HG03025 (cell line): ENCODE measurements at regions not wholly inside any gene's neighbourhood (a gene's known extent, or its start where the extent isn't known, plus 50 kb on each side); places are given as distances from the start of the nearest gene placed in this dataset.

Experiments used
- ATAC-seq: cut with Tn5 transposase; IDR thresholded peaks from one replicate; pipeline ENCODE4 v1.9.1; 2021; ENCODE audit warnings: mild to moderate bottlenecking, moderate library complexity; ENCODE audit not compliant: unreplicated experiment, low FRiP score

DNA sequence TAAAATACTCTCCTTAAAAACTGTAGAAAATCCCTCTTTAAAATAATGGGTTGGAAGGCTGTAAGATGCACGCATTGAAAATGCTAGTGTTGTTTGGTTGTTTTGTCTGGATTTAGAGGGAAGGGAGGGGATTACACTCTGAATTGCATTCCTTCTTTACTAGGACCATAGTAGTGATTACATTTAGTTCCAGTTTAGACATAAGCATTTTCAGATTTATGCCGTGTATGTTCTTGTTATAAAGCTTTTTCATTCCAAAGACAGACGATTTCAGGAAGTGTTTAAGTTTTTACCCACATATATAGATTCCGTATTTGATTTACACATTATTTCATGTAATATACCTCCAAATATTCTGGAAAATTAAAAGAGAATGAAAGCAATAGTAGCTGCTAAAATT is 538.4 kb downstream of the PTPRC start:
- ATAC-seq, result no peak

GRCh38 chr1:199178646-199179045 is 539.8 kb downstream of the PTPRC start:
- no peak for ATAC-seq

DNA sequence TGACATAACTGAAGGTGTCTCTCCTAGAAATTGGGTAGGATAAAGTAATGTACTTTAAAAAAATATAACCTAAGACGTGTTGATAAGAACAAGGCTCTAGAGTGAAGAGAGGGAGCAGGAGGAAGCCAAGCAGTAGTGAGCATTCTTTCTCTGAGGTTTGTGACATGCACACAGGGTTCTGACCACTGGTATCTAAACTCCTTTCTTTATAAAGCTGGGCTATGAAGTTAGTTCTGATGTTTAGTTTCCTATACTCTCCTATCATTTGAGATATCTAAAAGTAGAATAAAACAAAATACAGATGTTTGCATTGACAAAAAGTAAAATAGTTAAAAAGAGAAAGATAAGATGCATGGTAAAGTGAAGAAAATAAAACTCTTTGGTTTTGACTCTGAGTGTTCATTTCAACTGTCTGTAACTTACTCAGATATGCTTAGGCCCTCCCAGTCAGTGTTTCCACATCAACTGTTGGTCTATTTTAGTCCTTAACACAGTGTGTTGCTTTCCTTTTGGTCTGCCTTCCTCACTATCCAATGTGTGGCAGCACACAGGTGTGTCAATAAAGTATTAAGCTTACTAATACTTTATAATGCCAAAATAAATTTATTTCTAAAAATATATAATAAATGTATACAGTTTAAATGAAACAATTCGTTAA is 543.5 kb downstream of the PTPRC start:
- ATAC-seq, result no peak

GRCh38 chr1:199184180-199184579 is 545.3 kb downstream of the PTPRC start:
- no peak for ATAC-seq

DNA sequence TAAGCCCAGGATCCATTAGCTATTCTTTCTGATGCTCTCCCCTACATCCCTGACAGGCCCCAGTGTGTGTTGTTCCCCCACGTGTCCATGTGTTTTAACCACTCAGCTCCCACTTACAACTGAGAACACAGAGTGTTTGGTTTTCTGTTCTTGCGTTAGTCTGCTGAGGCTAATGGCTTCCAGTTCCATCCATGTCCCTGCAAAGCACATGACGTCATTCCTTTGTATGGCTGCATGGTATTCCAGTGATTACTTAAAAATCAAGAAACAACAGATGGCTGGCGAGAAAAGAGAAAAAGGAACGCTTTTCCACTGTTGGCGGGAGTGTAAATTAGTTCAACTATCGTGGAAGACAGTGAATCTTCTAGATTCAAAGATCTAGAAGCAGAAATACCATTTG is 556.0 kb downstream of the PTPRC start:
- ATAC-seq, result no peak

DNA sequence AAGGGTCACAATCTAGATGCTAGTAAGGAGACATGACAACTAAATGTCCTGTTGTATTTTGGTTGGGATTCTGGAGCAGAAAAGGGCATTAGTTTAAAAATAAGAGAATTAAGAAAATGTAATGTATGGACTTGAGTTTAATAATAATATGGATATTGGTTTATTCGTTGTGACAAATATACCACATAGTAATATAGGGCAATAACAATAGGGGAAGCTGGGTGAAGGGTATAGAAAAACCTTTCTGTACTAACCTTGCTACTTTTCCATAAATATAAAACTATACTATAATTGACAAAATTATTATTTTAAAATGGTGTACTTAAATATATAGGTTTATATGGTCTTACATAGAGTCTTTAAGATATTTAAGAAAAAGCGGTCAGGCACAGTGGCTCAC is 558.9 kb downstream of the PTPRC start:
- no peak for ATAC-seq

DNA sequence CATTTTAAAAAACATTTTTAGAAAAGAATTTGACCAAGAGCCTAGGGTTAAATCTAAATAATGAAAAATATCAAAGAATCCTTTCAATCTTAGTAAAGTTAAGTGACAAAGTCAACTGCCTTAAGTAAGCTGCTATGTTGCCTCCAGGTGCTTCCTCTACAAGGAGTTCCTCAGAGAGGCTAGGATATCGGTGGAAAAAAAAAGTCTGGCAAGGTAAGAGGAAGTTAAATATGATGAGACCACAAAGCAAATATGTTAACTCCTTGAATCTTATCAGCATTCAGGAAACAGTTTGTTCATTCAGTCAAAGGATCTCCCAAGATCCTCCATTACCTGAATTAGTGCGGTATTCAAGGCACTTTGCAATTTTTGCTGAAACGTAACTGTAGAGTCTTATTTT is 563.5 kb downstream of the PTPRC start:
- ATAC-seq, result no peak

DNA sequence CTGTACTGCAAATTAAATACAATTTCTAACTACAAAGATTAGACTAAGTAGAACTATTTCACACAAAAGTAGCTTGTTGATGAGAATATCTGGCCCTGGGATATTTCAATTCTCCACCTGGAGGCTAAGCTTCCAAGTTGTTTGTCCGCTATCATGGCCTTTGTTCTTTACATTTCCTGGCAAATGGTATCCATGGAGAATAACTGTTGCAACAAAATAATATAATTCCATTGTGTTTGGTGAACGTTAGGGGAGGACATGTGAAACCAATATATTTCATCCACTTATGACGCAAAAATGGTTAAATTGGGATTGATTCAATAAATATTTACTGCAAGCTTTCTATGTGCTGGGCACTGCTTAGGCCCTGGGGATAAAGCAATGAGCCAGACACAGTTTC is 565.4 kb downstream of the PTPRC start:
- no peak for ATAC-seq

DNA sequence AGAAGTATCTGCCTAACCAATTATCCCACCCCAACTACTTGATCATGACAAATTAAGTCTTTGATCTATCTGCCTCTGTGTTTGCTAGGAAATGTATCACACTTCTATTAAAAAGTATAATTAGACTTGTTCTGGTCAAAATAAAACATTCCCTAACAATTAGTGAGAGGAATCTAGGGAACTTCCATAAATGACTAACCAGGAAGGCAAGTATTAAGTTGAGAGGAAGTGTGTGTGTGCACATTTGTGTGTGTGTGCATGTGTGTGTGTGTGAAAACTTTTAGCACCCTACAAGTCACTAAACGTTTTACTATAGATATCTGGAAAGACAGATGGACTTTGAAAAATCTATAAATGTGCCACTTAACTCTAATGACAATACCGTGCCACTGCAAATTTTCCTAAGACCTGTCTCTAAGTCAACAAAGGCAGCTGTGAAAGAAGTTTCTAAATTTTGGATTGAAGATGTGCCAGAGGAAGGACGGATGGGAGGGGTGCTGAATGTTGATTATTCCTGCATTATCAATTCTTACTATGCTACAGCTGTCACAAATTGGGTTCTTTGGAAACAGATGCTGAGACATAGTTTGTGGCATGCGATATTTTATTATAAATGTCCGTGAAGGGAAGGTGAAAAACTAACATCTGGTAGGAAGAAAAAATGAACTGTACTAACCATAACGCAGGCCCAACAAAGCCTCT is 567.1 kb downstream of the PTPRC start:
- no peak for ATAC-seq

- no peak for ATAC-seq
Observed at GRCh38 chr1:199208847-199209246, 570.0 kb downstream of the PTPRC start.

- ATAC-seq, result no peak
Observed at GRCh38 chr1:199218065-199218464, 579.2 kb downstream of the PTPRC start.

DNA sequence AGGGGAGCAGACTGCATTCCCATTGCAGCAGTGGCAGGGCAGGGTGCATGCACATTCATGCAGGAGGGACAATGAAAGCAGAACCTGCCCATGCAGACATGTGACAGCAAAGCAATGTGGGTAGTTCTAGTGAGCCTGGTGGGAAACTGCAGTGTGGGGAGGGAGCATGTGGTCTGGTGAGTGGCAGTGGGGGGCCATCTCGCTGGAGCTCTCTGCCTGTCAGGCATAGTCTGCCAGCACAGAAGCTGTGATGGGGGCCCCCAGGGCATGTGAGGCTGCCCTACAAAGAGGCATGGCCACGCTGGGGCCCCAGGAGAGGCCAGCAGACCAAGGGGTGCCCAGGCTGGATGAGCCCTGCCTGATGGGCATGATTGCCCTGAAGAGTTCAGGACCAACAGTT is 579.7 kb downstream of the PTPRC start:
- no peak for ATAC-seq

DNA sequence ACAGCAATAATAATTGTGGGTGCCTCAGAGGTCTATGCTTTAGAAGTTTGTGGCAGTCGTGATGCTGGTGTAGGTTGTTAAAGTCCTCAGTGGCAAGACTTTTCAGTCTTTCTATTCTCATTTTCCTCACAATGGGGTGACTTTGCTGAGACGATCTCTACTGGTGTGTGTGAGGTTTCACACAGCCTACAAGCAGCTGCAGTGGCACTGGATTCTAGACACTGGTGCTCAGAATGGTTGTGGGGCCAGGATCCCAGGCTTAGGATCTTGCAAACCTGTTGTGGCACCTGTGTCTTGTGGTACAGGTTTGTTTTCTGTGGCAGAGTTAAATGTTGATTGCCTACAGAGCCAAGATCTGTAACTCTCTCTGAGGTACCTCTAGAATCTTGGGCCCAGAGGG is 581.2 kb downstream of the PTPRC start:
- ATAC-seq, result no peak

DNA sequence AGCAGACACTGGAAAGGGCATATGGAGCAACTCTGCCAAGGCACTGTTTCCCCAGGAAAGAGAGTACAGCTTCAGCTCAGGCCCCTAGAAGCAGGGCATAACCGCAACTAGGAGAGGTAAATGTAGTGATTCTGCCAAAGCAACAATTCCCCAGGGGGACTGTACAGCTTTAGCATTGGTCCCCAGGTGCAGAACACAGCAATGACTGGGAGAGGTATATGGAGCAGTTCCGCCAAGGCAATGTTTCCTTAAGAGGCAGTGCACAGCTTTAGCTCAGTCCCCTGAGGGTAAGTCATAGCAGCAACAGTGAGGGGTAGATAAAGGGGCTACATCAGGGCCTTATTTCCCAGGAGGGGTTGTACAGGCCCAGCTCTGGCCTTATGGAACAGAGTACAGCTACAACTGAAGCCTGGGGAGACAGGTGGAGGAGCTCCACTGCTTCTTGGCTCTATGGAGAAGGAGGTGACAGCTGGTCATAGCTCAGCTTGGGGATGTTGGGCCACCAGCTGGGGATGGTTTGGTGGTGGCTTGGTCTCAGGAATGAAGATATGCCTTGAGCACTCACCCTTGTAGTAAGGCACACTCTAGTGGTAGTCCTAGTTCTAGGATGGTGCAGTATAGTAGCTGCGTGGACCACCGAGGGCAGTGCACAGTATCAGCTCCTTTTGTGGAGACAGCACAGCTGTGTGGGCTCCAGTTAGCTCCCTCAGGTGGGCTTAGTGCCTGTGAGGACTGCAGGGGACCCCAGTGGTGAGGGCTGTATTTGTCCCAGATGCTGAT is 582.7 kb downstream of the PTPRC start:
- ATAC-seq, result no peak

DNA sequence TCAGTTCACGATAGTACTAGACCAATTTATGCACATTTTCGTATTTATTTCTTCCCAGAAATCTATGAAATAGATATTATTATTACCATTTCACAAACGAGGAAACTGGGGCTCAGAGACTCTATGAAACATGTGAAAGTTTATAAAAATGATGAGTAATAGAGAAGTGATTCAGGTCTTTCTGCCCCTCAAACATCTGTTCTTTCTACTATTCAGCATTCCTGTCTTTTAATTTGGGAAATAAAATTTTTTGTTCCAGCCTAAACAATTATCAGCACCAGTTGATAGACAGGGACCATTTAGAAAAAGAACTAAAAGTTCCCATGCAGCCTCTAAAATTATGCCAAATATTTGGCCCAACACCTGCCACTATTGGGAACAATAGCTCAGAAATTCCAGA is 585.1 kb downstream of the PTPRC start:
- no peak for ATAC-seq

- ATAC-seq, result no peak
Observed at GRCh38 chr1:199226163-199226562, 587.3 kb downstream of the PTPRC start.

GRCh38 chr1:199242147-199242546 is 603.3 kb downstream of the PTPRC start:
- no peak for ATAC-seq

DNA sequence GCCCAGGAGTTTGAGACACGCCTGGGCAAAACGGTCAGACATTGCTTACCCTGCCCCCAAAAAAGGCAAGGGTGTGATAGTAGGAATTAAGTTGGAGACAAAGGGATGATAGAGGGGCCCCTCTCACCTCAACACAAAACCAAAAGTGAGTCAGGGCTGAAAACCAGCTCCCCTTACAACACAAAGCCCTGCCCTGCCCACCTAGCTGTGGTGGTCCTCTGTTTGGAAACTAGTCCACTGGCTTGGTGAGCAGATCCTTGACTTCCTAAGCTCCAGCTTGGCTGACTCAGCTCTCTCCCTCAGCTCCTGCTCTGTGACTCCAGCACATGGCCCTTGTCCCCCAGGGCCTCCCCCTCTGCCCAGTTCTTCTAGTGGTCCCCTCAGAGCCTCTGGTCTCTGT is 603.8 kb downstream of the PTPRC start:
- ATAC-seq, result no peak

DNA sequence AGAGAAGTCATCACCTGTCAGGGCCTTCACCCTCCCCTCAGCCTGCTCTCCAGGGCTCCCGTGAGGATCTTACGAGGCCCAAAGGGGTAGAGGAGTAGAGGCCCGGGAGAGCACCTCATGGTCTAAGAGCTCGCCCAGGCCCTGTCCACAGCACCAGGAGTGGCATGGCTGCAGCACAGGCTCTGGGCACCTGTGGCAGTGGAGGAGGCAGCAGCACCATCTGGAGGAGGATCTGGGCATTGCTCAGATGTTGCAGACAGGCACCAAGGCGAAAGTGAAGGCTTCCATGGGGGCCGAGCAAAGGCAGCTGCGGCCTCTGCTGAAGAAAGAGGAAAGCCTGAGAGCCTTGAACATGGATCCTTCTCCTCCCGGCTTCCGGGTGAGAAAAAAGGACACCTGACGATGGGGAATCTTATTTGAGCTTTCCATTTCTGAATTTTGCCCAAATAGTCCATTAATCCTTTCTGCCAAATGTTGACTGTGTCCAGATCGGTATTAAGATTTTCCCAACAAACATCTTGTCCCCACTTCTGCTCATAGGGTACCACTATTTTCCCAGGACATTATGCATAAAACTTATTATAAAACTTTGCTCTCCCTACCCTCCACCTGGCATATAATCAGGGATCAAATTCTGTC is 604.7 kb downstream of the PTPRC start:
- peak; percentile 98 for ATAC-seq

DNA sequence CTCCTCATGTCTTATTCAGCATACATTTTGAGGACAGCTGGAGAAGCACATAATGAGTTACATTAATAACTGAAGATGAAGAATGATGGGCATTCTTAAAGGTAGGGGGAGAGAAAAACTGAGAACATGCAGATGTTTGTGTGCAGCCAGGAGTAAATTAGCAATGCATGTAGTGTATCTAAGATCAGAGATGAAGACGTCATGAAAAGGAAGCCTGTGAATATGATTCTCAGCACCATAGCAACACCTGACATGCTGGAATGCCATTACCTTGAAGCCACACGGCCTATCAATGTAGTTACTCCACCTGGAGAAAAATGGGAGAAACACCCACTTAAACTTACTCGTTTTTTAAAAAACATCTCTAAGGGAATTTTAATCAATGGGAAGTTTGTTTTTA is 607.1 kb downstream of the PTPRC start:
- no peak for ATAC-seq

DNA sequence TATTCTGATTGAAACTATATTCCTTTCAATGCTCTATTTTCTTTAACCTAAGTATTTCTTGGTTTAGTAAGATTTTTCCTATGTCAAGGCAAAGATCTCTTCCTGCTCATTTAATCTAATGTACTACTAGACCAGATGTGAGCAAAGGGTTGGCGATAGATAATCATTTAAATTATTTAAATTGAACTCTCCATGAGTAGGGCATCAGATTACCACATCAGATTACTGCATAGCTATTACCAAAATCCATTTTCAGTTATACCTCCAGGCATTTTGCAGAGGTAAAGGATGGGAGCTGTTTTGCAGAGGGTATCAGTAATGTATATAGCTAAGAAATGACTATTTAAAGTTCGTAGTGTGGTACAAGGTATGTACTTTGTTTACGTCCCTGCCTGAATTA is 607.9 kb downstream of the PTPRC start:
- ATAC-seq, result no peak
